Fibroblast of skin of right biceps (primary cell): ENCODE measurements at regions not wholly inside any gene's neighbourhood (a gene's known extent, or its start where the extent isn't known, plus 50 kb on each side); places are given as distances from the start of the nearest gene placed in this dataset.
"Not testable (repeated sequence)": the region's sequence is repeated elsewhere in the genome, so short reads cannot be mapped to it uniquely, and the experiment has no call there.

Experiments used
- DNase-seq: peaks from one replicate; pipeline ENCODE4 v3.0.0-alpha.2; 2013

DNA sequence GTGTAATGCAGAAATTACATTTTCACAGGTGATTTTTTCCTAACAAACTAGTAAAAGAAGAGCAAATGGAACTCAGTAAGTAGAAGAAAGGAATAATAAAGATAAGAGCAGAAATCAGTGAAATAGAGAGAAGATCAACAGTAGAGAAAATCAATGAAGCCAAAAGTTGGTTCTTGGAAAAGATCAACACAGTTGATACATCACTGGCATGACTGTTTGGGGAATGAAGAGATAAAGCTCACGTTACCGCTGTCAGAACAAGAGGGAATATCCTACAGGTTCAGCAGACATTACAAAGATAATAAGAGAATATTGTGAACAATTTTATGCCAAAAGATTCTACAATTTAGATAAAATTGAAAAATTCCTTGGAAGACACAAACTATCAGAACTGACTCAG lies 146.4 kb downstream of the ACTR3B start:
- DNase-seq = no peak

DNA sequence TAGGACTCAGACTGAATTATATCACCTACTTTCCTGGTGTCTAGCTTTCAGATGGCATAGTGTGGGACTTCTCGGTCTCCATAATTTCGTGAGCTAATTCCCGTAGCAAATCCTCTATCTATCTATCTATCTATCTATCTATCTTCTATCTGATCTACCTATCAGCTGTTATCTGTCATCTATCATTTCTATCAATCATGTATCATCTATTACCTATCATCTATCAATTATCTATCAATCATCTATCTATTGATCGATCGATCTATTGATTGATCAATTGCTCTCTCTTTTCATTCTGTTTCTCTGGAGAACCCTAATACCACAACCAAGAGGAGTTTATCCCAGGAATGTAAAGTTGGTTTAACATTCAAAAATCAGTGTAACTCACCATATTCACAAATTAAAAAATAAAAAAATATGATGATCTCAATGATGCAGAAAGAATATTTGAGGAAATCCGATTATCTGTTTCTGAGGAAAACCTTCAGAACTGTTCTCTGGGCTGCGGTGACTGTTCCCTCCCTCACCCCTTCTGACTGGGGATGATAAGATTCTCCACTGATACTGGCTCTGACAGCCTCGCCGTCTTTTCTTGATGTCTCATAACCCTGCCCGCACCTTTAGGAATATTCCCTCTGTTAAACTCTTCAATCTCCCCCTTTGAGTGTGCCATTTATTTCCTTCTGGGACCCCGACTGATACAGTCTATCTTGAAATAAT lies 147.7 kb downstream of the ACTR3B start:
- DNase-seq = no peak

DNA sequence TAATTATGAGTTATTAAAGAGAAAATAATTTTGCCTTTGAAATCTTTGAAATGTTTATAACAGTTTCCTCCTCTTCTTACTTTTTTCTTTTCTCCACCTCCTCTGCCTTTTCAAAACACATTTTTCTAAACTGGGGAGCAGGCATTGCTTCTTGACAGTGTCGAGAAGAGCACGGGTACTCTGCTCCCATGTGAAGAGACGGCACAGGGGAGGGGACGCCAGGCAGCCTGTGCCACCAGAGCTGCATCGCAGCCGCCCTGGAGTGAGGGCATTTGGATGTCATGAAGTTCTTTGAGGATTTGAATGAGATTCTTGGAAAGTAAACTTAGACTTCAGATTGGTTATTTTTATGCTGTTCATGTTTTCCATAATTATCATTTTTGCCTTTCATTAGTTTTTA lies 149.7 kb downstream of the ACTR3B start:
- DNase-seq = no peak

DNA sequence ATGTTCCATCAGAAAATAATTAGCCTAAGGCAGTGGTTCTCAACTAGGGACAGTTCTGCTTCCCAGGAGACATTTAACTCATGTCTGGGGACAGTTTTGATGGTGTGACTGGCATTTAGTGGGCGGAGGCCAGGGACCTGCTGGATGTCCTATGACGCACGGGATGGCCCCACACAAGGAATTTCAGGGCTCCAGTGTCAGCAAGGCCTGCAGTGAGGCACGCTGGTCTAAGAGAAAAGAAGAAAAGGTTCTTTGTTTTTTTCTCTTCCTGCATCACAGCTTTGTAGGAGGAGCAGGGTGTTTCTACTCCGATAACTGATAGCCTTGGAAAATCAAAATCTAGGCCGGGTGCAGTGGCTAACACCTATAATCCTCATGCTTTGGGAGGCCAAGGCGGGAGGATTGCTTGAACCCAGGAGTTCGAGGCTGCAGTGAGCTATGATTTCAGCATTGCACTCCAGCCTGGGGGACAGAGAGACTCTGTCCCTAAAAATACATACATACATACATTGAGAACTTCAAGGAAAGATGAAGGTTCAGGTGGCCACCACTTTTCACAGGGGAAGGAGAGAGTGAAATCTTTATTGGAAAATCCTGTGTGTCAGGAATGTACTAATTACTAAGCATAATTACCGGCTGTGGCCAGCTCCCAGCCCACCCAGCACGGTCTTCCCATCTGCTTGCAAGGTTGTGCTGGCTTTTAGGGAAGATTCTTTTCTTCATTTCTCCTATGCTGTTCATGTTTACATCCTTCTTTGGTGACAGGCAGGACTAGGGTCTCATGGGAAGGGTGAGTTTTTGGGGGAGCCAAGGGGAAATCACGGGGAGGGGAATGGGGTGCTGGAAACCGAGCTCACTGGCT lies 150.4 kb downstream of the ACTR3B start:
- DNase-seq = no peak

DNA sequence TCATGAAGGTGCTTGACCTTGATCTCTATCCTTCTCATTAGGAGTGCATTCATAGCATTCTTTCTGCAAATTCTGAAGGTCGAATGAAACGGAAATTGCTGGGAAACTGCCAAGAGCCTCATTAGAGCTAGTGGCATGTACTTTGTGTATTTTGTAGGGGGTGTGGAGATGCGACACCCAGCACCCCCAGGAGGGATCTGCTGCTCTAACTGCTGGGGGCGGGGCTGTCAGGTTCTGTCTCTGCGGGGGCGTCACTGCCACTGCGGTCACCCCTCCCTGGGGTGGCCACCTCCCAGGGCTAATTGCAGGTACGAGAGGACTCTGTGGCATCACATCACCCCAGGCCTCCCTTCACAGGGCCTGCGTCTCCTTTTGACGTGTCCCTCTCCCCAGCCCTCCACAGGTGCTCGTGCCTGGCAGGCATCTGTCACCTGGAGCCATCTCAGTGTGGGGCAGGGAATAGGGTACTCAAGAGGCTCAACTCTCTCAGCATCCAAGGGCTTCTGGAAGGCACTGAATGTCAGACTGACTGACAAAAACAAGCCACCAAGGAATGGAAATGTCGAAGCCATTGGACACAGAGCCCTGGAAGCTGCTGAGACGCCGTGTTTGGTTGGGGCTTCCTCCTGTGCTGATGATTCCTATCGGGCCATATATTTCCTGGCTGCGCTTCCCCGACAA lies 151.1 kb downstream of the ACTR3B start:
- DNase-seq = no peak

DNA sequence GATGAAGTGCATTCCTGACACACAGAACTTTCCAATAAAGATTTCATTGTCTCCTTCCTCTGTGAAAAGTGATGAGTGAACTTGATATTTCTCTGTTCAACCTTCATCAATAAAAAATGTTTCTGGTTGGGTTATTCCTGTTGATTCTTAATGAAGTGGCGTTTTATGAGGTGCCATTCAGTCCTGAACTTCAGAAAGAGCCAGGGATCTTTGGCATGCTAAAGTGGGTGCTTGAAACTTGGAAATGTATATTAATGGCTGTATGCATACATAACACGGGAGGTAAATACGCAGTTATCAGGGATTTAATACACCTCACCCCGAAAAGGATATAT lies 151.6 kb downstream of the ACTR3B start:
- DNase-seq = no peak

DNA sequence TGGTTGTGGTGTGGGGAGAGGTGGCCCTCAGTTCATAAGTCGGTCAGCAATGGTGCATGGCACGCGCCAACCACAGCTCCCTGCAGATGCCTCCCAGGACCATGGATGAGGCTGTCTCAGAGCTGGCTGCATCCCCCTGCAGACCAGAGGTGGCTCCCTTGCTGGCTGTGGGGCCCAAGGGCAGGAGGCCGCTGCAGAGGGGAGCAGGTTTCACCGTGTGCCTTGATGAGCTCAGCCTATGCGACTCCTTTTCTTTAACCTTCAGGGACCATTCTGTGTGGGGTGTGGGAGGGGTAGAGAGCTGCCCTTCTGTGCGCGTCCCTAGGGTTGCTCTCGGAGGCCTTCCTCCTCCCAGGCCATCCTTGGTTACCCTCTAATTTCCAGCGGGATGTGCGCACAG lies 152.4 kb downstream of the ACTR3B start:
- no peak for DNase-seq

DNA sequence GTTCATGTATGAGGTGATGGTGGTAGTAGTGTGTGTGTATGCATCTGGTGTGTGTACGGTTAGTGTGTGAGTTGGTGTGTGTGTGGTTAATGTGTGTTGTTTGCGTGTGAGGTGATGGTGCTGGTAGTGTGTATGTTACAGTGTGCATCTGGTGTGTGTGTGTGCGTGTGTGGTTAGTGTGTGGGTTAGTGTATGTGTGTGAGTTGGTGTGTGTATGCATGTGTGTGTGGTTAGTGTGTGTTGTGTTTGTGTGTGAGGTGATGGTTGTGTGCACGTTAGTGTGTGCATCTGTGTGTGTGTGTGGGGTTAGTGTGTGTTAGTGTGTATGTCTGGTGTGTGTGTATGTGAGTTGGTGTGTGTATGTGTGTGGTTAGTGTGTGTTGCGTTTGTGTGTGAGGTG lies 153.0 kb downstream of the ACTR3B start:
- no peak for DNase-seq

DNA sequence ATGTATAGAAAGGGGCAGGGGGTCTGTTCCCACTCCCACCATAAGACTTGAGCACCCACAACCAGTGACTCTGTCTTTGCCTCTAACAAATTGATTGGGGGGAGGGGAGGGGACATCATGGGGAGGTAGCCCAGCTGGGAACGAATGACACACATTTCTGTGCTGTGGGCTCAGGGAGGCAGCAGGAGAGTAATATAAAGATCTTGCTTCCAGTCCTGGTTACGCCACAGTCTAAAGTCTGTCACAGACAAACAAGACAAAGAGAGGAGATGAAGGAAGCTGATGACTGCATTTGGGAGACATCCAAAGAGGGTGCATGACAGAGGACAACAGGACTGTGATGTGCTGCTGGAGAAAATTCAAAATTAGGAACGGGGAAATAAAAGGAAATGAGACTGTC lies 153.9 kb downstream of the ACTR3B start:
- DNase-seq = no peak

DNA sequence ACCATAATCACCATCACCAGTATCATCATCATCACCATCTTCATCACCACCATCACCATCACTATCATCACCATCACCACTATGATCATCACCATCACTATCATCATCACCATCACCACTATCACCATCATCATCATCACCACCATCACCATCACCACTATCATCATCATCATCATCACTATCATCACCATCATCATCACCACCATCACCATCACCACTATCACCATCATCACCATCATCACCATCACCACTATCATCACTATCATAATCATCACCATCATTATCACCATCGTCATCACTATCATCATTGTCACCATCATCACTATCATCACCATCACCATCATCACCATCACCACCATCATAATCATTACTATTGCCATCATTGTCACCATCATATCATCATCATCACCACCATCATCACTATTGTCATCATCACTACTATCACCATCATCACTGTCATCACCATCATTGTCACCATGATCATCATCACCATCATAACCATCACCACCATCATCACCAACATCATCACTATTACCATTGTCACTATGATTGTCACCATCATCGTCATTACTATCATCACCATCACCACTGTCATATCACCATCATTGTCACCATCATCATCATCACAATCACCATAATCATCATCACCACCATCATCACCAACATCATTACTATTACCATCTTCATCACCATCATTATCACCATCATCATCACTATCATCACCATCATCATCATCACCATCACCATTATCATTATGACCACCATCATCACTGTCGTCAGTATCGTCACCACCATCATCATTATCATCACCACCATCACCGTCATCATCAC lies 154.7 kb downstream of the ACTR3B start:
- DNase-seq = no peak

DNA sequence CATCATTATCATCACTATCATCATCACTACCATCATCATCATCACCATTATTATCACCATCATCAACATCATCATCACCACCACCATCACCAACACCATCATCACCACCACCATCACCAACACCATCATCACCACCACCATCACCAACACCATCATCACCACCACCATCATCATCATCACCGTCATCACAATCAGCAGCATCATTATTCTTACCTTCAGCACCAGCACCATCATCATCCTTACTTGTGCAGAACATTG lies 155.2 kb downstream of the ACTR3B start:
- DNase-seq = not testable (repeated sequence)

DNA sequence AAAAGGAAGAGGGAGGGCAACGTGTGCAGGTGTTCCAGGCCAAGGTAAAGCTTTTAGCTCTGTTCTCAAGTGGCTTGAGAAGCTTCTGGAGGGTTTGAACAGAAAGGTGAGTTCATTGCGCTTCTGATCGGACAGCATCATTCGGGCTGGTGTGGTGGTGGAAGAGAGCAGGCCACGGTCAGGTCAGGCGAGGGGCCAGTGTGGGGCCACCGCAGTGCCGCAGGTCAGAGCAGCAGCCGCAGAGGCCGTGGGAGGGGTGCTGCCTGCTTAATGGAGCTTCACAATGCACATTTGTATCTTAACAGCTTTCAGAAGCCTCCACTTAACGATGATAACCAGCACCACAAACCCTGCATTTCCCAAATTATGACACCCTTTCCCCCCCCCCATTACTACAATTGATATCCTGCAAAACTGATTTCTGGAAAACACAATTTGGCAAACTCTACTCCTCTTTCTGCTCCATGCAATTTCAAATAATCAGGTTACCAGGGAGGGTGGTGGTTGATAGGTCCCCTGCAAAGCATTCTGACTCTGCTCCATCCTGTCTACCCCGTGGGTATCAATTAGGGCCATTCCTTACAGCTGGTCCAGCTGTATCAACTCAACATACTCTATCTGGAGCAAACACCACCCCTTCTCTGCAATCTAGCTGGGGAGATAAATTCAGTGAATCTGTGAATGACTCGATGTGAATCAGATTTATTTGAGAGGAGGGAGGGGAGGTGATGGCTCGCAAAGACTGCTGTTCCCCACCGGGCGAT lies 162.9 kb downstream of the ACTR3B start:
- DNase-seq = no peak

DNA sequence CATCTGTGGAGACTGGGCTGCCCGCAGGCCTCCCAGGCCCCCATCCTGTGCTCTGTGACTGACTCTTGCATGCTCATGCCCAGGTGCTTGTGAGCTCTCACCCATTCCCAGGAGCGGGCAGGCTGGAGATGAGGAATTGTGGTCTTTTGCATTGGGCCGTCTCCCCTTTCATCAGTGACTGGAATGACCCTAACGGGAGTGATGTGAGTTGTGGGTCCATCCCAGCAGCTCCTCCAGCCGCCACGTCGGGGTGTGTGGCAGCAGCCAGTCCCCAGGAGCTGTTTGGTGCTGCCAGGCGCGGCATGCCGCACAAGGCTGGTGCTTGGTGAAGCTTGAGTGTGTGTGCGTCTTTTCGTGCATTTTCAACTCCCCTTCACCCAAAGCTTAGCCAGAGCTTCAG lies 164.2 kb downstream of the ACTR3B start:
- DNase-seq = no peak

DNA sequence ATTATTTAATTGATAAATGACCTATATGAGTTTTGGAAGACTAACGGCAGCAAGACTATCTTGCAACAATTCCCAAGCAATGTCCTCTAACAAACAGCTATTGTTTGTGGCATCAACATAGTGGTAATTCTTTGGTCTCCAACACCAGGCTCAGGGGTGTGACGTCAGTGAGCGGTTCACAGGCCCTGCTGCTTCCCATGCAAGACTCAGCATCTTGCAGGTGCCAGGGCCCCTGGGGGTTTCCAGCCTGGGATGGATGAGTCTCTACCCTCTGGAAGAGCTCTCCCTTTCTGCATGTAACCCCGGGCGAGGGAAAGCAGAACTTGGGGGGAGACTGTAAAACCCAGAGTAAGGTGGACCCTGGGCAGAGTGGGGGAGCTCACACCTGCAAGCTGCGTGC lies 164.7 kb downstream of the ACTR3B start:
- no peak for DNase-seq

DNA sequence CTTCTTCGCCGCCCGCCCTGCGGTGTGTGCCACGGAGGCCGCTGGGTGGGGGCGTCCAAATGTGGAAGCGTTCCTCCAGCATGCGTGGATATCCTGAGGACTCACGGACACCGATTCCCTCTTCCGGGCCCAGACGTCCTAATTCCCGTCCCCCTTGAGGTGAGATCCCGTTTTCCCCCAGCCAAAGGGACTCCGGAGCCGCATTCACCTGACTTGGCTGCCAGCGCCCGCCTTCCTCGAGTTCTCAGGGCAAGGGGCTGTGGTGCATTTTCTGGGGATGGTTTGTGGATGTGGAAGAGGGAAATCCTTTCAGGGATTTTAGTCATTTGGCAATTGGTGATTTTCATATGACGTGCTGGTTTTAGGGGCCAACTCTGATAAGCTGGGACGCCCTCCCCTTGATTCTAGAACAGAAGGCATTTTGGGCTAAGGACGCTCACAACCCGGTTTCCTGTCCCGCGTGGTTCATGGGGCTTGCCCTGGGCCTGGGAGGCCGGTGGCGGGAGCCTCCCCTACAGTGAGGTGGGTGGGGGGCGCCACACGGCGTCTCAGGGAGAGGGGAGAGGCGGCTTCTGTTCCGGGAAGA lies 165.4 kb downstream of the ACTR3B start:
- DNase-seq = no peak

DNA sequence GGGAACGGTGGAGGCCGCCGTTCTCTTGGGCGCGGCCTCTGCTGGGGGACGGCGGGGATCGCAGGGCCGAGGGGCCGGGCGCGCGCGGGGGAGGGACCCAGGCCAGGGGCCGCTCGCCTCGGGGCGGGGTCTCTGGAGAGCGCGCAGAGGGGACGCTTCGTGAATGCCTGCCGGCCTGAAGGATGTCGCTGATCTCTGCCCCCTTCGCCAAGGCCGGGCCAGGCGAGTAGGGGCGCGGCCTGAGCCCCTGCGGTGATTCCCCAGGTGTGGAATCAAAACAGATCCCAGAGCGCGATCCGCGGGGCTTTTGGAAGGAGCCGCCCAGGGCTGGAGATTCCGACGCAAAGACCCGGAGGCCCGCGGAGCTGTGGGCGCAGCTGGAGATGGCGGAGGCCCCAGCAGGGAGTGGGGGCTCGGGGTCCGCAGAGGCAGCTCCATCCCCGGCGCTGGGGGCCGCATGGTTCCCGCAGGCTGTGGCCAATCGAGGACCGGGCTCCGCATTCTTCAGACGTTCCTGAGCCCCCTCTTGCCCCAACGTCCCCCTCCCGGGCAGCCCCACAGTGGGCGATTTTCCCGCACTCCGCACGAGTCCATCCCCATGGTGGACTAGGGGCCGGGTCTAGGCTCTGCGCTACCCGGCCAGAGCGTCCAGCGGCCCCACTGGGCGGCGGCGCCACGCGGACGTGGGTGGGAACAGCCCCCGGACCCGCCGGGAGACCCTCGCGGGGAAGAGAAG lies 166.0 kb downstream of the ACTR3B start:
- DNase-seq = no peak

DNA sequence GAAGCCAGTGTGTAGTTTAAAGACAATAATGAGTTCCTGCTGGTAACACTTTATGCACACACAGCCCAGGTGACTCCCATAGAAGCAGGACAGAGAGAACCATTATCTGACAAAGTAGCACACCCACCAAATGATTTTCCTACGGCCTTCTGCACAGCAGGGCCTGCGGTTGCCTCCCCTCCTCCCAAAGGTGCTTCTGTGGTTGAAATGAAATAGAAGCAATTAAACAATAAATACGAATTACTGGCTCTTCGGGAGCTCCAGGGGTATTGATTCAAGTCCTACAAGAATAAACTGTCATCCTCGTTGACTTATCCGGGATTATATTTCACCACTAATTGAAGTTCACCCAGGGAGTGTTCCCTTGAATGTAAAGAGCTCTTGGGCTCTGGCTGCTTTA lies 172.1 kb downstream of the ACTR3B start:
- DNase-seq = no peak

DNA sequence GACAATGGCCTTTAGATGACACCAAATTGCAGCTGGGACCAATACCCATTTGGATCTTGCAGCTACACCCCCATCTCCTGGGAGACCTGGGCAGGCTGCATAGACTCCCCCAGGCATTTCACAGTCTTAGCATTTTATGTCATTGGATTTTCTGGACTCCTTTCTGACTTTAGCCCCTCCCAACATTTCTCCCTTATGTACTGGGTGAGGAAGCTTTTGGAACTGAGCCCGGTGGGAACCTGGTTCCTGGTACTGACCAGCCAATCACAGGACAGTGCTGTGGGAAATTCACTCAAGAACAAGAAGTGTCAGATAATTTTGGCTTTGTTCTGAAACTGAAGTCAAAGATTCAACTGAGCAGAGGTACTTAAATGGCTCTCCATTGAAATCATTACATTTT lies 177.7 kb downstream of the ACTR3B start:
- DNase-seq = no peak

DNA sequence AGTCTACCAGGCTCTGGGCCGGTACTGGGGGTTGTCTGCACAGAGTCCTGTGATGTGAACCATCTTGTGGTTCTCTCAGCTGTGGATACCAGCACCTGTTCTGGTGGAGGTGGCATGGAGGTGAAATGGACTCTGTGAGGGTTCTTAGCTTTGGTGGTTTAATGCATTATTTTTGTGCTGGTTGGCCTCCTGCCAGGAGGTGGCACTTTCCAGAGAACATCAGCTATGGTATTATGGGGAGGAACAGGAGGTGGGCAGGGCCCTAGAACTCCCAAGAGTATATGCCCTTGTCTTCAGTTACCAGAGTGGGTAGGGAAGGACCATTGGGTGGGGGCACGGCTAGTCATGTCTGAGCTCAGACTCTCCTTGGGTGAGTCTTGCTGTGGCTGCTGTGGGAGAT lies 187.1 kb downstream of the ACTR3B start:
- DNase-seq = not testable (repeated sequence)

DNA sequence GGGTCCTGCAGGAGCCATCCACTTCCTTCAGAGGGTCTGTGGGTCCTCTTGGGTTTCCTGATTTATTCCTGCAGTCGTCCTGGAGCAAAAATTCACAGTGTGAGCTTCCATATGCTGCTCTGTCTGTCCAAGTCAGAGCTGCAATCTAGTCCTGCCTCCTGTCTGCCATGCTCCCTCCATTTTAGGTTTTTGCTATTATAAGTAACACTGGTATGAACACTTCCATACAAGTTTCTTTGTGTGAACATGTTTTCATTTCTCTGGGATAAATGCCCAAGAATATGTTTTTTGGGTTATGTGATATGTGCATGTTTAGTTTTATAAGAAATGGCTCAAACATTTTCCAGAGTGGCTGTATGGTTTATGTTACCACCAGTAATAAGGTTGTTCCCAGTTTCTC lies 188.1 kb downstream of the ACTR3B start:
- DNase-seq = no peak

DNA sequence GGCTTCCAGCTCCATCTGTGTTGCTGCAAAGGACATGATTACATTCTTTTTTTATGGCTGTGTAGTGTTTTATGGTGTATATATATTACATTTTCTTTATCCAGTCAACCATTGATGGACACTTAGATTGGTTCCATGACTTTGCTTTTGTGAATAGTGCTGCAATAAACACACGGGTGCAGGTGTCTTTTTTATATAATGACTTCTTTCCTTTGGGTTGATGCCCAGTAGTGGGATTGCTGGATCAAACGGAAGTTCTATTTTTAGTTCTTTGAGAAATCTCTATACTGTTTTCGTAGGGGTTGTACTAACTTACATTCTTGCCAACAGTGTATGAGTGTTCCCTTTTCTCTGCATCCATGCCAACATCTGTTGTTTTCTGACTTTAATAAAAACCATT lies 189.7 kb downstream of the ACTR3B start:
- no peak for DNase-seq

DNA sequence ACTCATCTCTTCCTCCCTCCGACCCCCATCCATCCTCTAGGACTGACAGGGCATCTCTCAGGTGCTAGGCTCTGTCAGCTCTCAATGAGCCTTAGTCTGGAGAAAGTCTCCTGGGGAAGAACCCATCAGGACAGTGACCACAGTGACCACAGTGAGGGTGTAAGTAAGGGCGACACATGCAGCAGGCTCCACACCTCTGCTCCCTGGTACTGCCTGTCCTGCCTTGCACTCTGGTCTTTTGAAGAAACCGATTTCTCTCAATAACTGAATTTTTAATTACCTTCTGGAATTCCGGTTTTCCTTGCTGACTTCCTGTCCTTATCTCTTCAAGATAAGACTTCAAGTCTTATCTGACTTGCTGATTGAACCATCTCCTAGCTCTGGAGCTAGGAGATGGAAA lies 190.2 kb downstream of the ACTR3B start:
- no peak for DNase-seq
